ENCODE measurements at regions not wholly inside any gene's neighbourhood (a gene's known extent, or its start where the extent isn't known, plus 50 kb on each side); places are given as distances from the start of the nearest gene placed in this dataset.

GRCh38 chr12:127592245-127592644 is 674.7 kb upstream of the TMEM132C start:
- ChIA-PET CTCF (no interaction called here), POLR2A (no interaction called here)
- H3K9me3 Mint-ChIP-seq, result peaks cover 4% of the 10 kb centered on the region
- TF ChIP-seq CTCF (IDR thresholded peaks at IDR 0.05), result no peak
- H3K27ac Mint-ChIP-seq, result no peak overlapping the region
- ATAC-seq (ENCODE audit: low read depth), result no peak
- no peak for DNase-seq
- intact Hi-C loops (cut with micrococcal nuclease), result no loop called here
- H3K36me3 Mint-ChIP-seq (ENCODE audit: low read depth), result no peaks in the 10 kb centered on the region
- H3K27me3 Mint-ChIP-seq, result no peaks in the 10 kb centered on the region
- H3K4me1 Mint-ChIP-seq, result no peaks in the 10 kb centered on the region
- H3K4me3 Mint-ChIP-seq, result no peak overlapping the region

DNA sequence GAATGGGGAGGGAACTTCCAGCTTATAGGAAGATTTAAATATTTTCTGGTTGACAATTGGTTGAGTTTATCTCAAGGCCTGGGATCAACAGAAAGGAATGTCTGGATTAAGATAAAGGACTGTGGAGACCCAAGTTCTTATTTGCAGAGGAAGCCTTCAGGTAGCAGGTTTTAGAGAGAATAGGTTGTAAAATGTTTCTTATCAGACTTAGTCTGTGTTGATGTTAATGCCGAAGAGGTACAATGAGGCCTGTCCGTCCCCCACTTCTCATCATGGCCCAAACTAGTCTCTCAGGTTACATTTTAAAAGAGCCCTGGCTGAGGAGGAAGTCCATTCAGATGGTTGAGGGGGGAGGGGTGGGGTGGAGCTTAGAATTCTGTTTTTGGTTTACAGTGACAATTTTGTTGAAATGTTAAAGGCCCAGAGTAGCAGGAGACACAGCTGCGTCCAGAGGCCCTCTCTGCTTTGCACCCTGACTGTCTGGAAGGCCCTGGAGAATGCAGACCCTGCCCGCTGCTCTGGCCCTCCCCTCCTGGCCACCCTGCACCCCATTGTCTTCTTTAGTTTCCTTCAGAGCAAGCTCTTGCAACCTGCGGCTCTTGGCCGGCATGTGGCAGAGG is 672.5 kb upstream of the TMEM132C start:
- Mint-ChIP-seq H3K27ac (no peak overlapping the region), H3K4me3 (no peak overlapping the region), H3K9me3 (peaks cover 7% of the 10 kb centered on the region), H3K27me3 (no peaks in the 10 kb centered on the region), H3K4me1 (no peaks in the 10 kb centered on the region), H3K36me3 (ENCODE audit: low read depth) (no peaks in the 10 kb centered on the region)
- DNase-seq (no peak), ATAC-seq (ENCODE audit: low read depth) (no peak)
- ChIA-PET CTCF (no interaction called here), POLR2A (no interaction called here)
- intact Hi-C loops (cut with micrococcal nuclease), result no loop called here
- no peak for TF ChIP-seq CTCF (IDR thresholded peaks at IDR 0.05)

DNA sequence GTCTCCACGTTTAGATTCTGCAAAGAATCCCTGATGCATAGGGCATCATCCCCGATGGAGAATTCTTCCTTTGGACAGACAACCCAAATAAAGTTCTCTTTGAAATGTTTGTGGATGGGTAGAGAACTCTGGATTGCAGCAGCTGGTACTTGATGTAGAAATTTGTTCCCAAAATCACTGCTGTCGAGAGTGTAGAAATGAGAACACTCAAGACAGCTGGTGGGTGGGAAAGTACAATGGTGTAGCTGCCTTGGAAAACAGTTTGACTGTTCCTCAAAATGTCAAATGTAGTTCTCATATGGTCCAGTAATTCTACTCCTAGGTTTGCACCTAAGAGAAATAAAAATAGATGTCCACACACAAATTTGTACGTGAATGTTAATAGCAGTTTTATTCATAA is 671.5 kb upstream of the TMEM132C start:
- ChIA-PET CTCF (no interaction called here), POLR2A (no interaction called here)
- no peak for ATAC-seq (ENCODE audit: low read depth)
- H3K27ac Mint-ChIP-seq, result no peak overlapping the region
- H3K4me3 Mint-ChIP-seq, result no peak overlapping the region
- no peak for TF ChIP-seq CTCF (IDR thresholded peaks at IDR 0.05)
- no peak for DNase-seq
- no peaks in the 10 kb centered on the region for H3K36me3 Mint-ChIP-seq (ENCODE audit: low read depth)
- H3K9me3 Mint-ChIP-seq, result peaks cover 9% of the 10 kb centered on the region
- H3K27me3 Mint-ChIP-seq, result no peaks in the 10 kb centered on the region
- intact Hi-C loops (cut with micrococcal nuclease), result no loop called here
- H3K4me1 Mint-ChIP-seq, result no peaks in the 10 kb centered on the region

GRCh38 chr12:127596891-127597290 is 670.1 kb upstream of the TMEM132C start:
- ChIA-PET CTCF (no interaction called here), POLR2A (no interaction called here)
- ATAC-seq (ENCODE audit: low read depth) (no peak), DNase-seq (no peak)
- no peaks in the 10 kb centered on the region for H3K27me3 Mint-ChIP-seq
- peaks cover 9% of the 10 kb centered on the region for H3K9me3 Mint-ChIP-seq
- TF ChIP-seq CTCF (IDR thresholded peaks at IDR 0.05), result no peak
- H3K36me3 Mint-ChIP-seq (ENCODE audit: low read depth), result no peaks in the 10 kb centered on the region
- no peaks in the 10 kb centered on the region for H3K4me1 Mint-ChIP-seq
- no peak overlapping the region for H3K27ac Mint-ChIP-seq
- intact Hi-C loops (cut with micrococcal nuclease), result no loop called here
- H3K4me3 Mint-ChIP-seq, result no peak overlapping the region

GRCh38 chr12:127599436-127599835 is 667.5 kb upstream of the TMEM132C start:
- Mint-ChIP-seq H3K4me1 (no peaks in the 10 kb centered on the region), H3K4me3 (no peak overlapping the region), H3K27me3 (no peaks in the 10 kb centered on the region), H3K36me3 (ENCODE audit: low read depth) (no peaks in the 10 kb centered on the region), H3K9me3 (peaks cover 9% of the 10 kb centered on the region), H3K27ac (no peak overlapping the region)
- ATAC-seq (ENCODE audit: low read depth) (no peak), DNase-seq (no peak)
- intact Hi-C loops (cut with micrococcal nuclease), result no loop called here
- CTCF ChIA-PET, result no interaction called here
- TF ChIP-seq CTCF (IDR thresholded peaks at IDR 0.05), result no peak
- POLR2A ChIA-PET, result no interaction called here

Measured in activated B cell treated with CpG ODN at 0.5 μM for 24 hours (primary cell).